NCI-H1417 (cell line): ENCODE measurements at regions not wholly inside any gene's neighbourhood (a gene's known extent, or its start where the extent isn't known, plus 50 kb on each side); places are given as distances from the start of the nearest gene placed in this dataset.

Experiments used
- DNase-seq, 3 experiments: peaks; one replicate each; lab custom pipeline; 2025; lab: John Stamatoyannopoulos, UW

- DNase-seq, result no peak
Measured at GRCh38 chr2:223523551-223524001, 78.6 kb downstream of the SCG2 start.

GRCh38 chr2:223524066-223524465 is 78.1 kb downstream of the SCG2 start:
- no peak for DNase-seq

- DNase-seq, result peak in 1 of 3 experiments; percentile 32
Measured at GRCh38 chr2:223526106-223526505, 76.1 kb downstream of the SCG2 start.

- no peak for DNase-seq
Measured at GRCh38 chr2:223528036-223528435, 74.1 kb downstream of the SCG2 start.

- no peak for DNase-seq
Measured at GRCh38 chr2:223529696-223530095, 72.5 kb downstream of the SCG2 start.

GRCh38 chr2:223530811-223531210 is 71.3 kb downstream of the SCG2 start:
- no peak for DNase-seq

GRCh38 chr2:223532161-223532560 is 70.0 kb downstream of the SCG2 start:
- DNase-seq, result no peak

- DNase-seq, result no peak
Measured at GRCh38 chr2:223532712-223533111, 69.4 kb downstream of the SCG2 start.

GRCh38 chr2:223536546-223536945 is 65.6 kb downstream of the SCG2 start:
- peak in 2 of 3 experiments; percentile 21 to 24 for DNase-seq

- DNase-seq, result no peak
Measured at GRCh38 chr2:223537115-223537514, 65.0 kb downstream of the SCG2 start.

- DNase-seq, result peak in 2 of 3 experiments; percentile 70 to 91
Measured at GRCh38 chr2:223537651-223538601, 64.2 kb downstream of the SCG2 start.

- DNase-seq, result peak; percentile 42 to 93 (median 76)
Measured at GRCh38 chr2:223538920-223539440, 63.2 kb downstream of the SCG2 start.

GRCh38 chr2:223541546-223541945 is 60.6 kb downstream of the SCG2 start:
- DNase-seq, result no peak

GRCh38 chr2:223542501-223542900 is 59.7 kb downstream of the SCG2 start:
- peak in 1 of 3 experiments; percentile 16 for DNase-seq

GRCh38 chr2:223545406-223545805 is 56.8 kb downstream of the SCG2 start:
- no peak for DNase-seq

GRCh38 chr2:223545830-223546229 is 56.3 kb downstream of the SCG2 start:
- DNase-seq, result no peak
